IMR-90 (cell line): ENCODE measurements at regions not wholly inside any gene's neighbourhood (a gene's known extent, or its start where the extent isn't known, plus 50 kb on each side); places are given as distances from the start of the nearest gene placed in this dataset.

Source experiments
- ATAC-seq: fragments of 200-7000 bp; cut with Tn5 transposase; 2 replicates; pipeline ENCODE4 v1.9.1; 2020; ENCODE audit warnings: low read depth, mild to moderate bottlenecking, moderate library complexity
- BruUV-seq: library from RNA; stranded (reverse); fragments of 400-500 nt; replicated peaks from 2 replicates; lab custom pipeline; 2021; lab: Mats Ljungman, UMichigan
- CTCF ChIA-PET: fragments of 300-600 bp; formaldehyde crosslinking; extraction: SDS; loops from one replicate; lab custom pipeline; 2021; ENCODE audit warnings: antibody characterized with exemption; lab: Yijun Ruan, JAX
- POLR2A ChIA-PET: fragments of 300-600 bp; sonication (Branson Sonifier 250); formaldehyde crosslinking; loops from one replicate; lab custom pipeline; 2022; ENCODE audit warnings: antibody characterized with exemption; ENCODE audit not compliant: unreplicated experiment; lab: Charles Lee
- DNase-seq: peaks from one replicate; pipeline ENCODE4 v3.0.0; 2013
- H2AFZ ChIP-seq: replicated peaks from 2 replicates; pipeline ENCODE3; 2013; ENCODE audit warnings: low read length, mild to moderate bottlenecking; ENCODE audit not compliant: poor library complexity
- H2AK5ac ChIP-seq: 2 replicates; pipeline ENCODE4 v1.6.1; 2013; ENCODE audit warnings: low read depth, low read length, inconsistent platforms
- H2AK9ac ChIP-seq: replicated peaks from 2 replicates; pipeline ENCODE3; 2013; ENCODE audit warnings: mild to moderate bottlenecking, low read depth, low read length, moderate library complexity; ENCODE audit not compliant: poor library complexity
- H2BK120ac ChIP-seq: 2 replicates; pipeline ENCODE4 v1.6.1; 2013; ENCODE audit warnings: low read depth, low read length, inconsistent platforms
- H2BK15ac ChIP-seq: 3 replicates; pipeline ENCODE4 v1.6.1; 2013; ENCODE audit warnings: low read depth, low read length, inconsistent platforms
- H2BK20ac ChIP-seq: 2 replicates; pipeline ENCODE4 v1.6.1; 2013; ENCODE audit warnings: low read depth, mild to moderate bottlenecking, inconsistent platforms, low read length, moderate library complexity
- H2BK5ac ChIP-seq: 2 replicates; pipeline ENCODE4 v1.6.1; 2013; ENCODE audit warnings: mild to moderate bottlenecking, low read depth, low read length, inconsistent platforms; ENCODE audit not compliant: poor library complexity, severe bottlenecking
- H3K14ac ChIP-seq: replicated peaks from 2 replicates; pipeline ENCODE4 v1.6.1; 2013; ENCODE audit warnings: low read depth, low read length, inconsistent platforms
- H3K18ac ChIP-seq: 2 replicates; pipeline ENCODE4 v1.6.1; 2013; ENCODE audit warnings: low read depth, low read length, control low read depth
- H3K23ac ChIP-seq: 2 replicates; pipeline ENCODE4 v1.6.1; 2013; ENCODE audit warnings: low read depth, low read length, inconsistent platforms
- H3K27ac ChIP-seq: 2 replicates; pipeline ENCODE4 v1.5.1; 2013; ENCODE audit warnings: mild to moderate bottlenecking, control low read depth, low read length; ENCODE audit not compliant: insufficient read depth
- H3K27me3 ChIP-seq: 2 replicates; pipeline ENCODE4 v1.6.1; 2013; ENCODE audit warnings: low read length; ENCODE audit not compliant: control insufficient read depth, insufficient read depth
- H3K36me3 ChIP-seq: 2 replicates; pipeline ENCODE4 v1.6.1; 2013; ENCODE audit warnings: low read length, mixed read lengths; ENCODE audit not compliant: control insufficient read depth, insufficient read depth
- H3K4ac ChIP-seq: 2 replicates; pipeline ENCODE4 v1.6.1; 2013; ENCODE audit warnings: low read depth, low read length, inconsistent platforms
- H3K4me1 ChIP-seq: 2 replicates; pipeline ENCODE4 v1.6.1; 2013; ENCODE audit warnings: low read length, mixed read lengths; ENCODE audit not compliant: control insufficient read depth, insufficient read depth
- H3K4me2 ChIP-seq: 2 replicates; pipeline ENCODE4 v1.6.1; 2013; ENCODE audit warnings: low read depth, mild to moderate bottlenecking, control low read depth, low read length, moderate library complexity
- H3K4me3 ChIP-seq: 2 replicates; pipeline ENCODE4 v1.5.1; 2013; ENCODE audit warnings: low read depth, mild to moderate bottlenecking, control low read depth, low read length, moderate library complexity; ENCODE audit not compliant: insufficient read depth
- H3K56ac ChIP-seq: 2 replicates; pipeline ENCODE4 v1.6.1; 2013; ENCODE audit warnings: low read length, inconsistent platforms; ENCODE audit not compliant: insufficient read depth; ENCODE audit errors: extremely low read depth
- H3K79me1 ChIP-seq, 2 experiments: 2 replicates each; pipeline ENCODE4 v1.6.1; 2013; ENCODE audit warnings: low read length in 2 of 2, inconsistent platforms in 1 of 2, low read depth in 1 of 2
- H3K9ac ChIP-seq: 2 replicates; pipeline ENCODE4 v1.6.1; 2013; ENCODE audit warnings: low read depth, low read length, control low read depth
- H3K9me1 ChIP-seq: 2 replicates; pipeline ENCODE4 v1.6.1; 2013; ENCODE audit warnings: low read length, inconsistent platforms; ENCODE audit not compliant: insufficient read depth
- H3K9me3 ChIP-seq: 2 replicates; pipeline ENCODE4 v1.6.1; 2013; ENCODE audit warnings: low read length; ENCODE audit not compliant: control insufficient read depth, insufficient read depth
- H4K20me1 ChIP-seq: 2 replicates; pipeline ENCODE4 v1.6.1; 2013; ENCODE audit warnings: low read length, inconsistent platforms; ENCODE audit not compliant: insufficient read depth
- H4K5ac ChIP-seq: 2 replicates; pipeline ENCODE4 v1.6.1; 2013; ENCODE audit warnings: mild to moderate bottlenecking, low read depth, low read length, control low read depth
- H4K8ac ChIP-seq, 2 experiments: 2 replicates each; pipeline ENCODE4 v1.6.1; 2013; ENCODE audit warnings: low read depth in 2 of 2, low read length in 2 of 2, control low read depth in 1 of 2, inconsistent platforms in 1 of 2
- H4K91ac ChIP-seq: 2 replicates; pipeline ENCODE4 v1.6.1; 2013; ENCODE audit warnings: low read depth, low read length, inconsistent platforms; ENCODE audit not compliant: insufficient read depth
- BHLHE40 ChIP-seq: fragments of 150-350 bp; IDR thresholded peaks from 2 replicates; pipeline ENCODE4 v1.6.1; 2016; ENCODE audit warnings: mild to moderate bottlenecking, low read depth, low read length
- CHD1 ChIP-seq: IDR thresholded peaks from 2 replicates; pipeline ENCODE4 v1.6.1; 2012; ENCODE audit warnings: low read depth, low read length, improper control_type of control experiment
- MAZ ChIP-seq: IDR thresholded peaks from 2 replicates; pipeline ENCODE4 v1.6.1; 2012; ENCODE audit warnings: low read depth, mild to moderate bottlenecking, low read length, improper control_type of control experiment, moderate library complexity, borderline replicate concordance
- MXI1 ChIP-seq: IDR thresholded peaks from 2 replicates; pipeline ENCODE4 v1.6.1; 2012; ENCODE audit warnings: low read depth, mild to moderate bottlenecking, low read length, moderate library complexity, borderline replicate concordance
- NFE2L2 ChIP-seq: fragments of 150-350 bp; IDR thresholded peaks from 2 replicates; pipeline ENCODE4 v1.6.1; 2016; ENCODE audit warnings: low read depth, mild to moderate bottlenecking, low read length
- WGBS, 2 experiments: methylation state at CpG; one replicate each; pipeline versions ENCODE4 v1.1.5 to v1.1.7; 2013; ENCODE audit warnings: missing lambda C conversion rate in 2 of 2; ENCODE audit not compliant: insufficient read length in 1 of 2; ENCODE audit errors: extremely low coverage in 2 of 2; 5-methylcytosine and 5-hydroxymethylcytosine counted together
- dilution Hi-C: fragments of 300-500 bp; cut with HindIII; formaldehyde crosslinking; loops from one replicate; pipeline ENCODE4 v1.14.3; 2018; ENCODE audit warnings: low sequenced_read_pairs; ENCODE audit not compliant: unreplicated experiment
- in situ Hi-C: fragments of 300-500 bp; cut with MboI; formaldehyde crosslinking; loops from 3 replicates; pipeline ENCODE4 v1.14.3; 2019; ENCODE audit warnings: low sequenced_read_pairs, inconsistent platforms, mixed read lengths
- intact Hi-C: fragments of 100-400 bp; cut with micrococcal nuclease; formaldehyde crosslinking; loops from 2 replicates; pipeline ENCODE4 v1.10.0; 2022
- TF ChIP-seq, protein P1 (sequence below): fragments of 150-350 bp; IDR thresholded peaks from 2 replicates; pipeline ENCODE4 v1.6.1; 2017; ENCODE audit warnings: mild to moderate bottlenecking, antibody characterized with exemption, low read length, low read depth
- TF ChIP-seq, protein P2 (sequence below): conservative IDR thresholded peaks from 2 replicates; pipeline ENCODE4 v1.5.1; 2012; ENCODE audit warnings: mild to moderate bottlenecking, low read depth, low read length, improper control_type of control experiment

DNA sequence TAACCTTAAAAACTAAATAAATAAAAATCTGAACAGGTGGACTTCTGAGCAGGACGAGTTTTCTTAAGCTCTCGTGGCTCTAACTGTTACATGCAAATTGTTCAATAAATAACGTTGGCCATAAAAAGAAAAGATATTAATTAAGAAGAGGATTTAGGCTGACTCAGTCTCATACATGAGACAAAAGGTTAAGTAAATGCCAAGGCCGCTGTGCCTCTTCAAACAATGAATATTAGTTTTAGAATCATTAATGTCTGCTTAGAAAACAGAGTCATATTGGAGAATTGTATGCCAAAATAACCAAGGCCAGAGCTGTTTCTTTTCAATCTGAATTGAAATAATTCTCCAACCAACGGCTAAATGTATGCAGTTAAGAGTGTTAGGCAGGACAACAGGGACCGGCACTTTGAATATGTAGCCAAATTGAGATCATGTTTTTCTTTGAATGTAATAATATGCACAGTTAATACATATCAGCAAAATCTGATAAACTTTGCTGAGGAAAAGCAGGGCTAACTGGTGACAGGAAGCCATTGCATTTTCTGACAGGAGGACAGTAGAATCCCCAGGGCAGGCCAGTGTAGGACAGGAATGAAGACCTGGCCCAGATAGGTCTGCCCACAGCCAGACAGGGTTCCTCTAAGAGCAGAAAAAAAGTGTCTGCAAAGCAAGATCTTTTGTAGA is 1041.4 kb upstream of the FANCL start:
- DNase-seq (no peak), ATAC-seq (no peak)
- CTCF ChIA-PET = interaction anchor here (0.6 kb wide), 1 partner anchor 563 kb away, joined by 4 read pairs; no protein-coding TSS in a partner anchor
- Histone ChIP-seq H3K9me1 (no peaks in the 10 kb centered on the region), H3K27me3 (no peaks in the 10 kb centered on the region), H4K5ac (no peak overlapping the region), H3K79me1 (no peaks in the 10 kb centered on the region), H2BK20ac (no peak overlapping the region), H2AK5ac (no peak overlapping the region), H3K14ac (no peak overlapping the region), H2BK15ac (no peak overlapping the region), H3K4me2 (no peak overlapping the region), H3K18ac (no peak overlapping the region), H2AK9ac (no peak overlapping the region), H4K20me1 (no peaks in the 10 kb centered on the region), H4K91ac (no peak overlapping the region), H2BK120ac (no peak overlapping the region), H2BK5ac (no peak overlapping the region), H3K36me3 (no peaks in the 10 kb centered on the region), H3K27ac (no peak overlapping the region), H3K56ac (no peak overlapping the region), H3K4ac (no peak overlapping the region), H4K8ac (no peak overlapping the region), H3K4me1 (no peaks in the 10 kb centered on the region), H3K9me3 (no peaks in the 10 kb centered on the region), H3K9ac (no peak overlapping the region), H2AFZ (no peak overlapping the region), H3K23ac (no peak overlapping the region), H3K4me3 (no peak overlapping the region)
- BruUV-seq = no TSS peak
- TF ChIP-seq, protein P1, sequence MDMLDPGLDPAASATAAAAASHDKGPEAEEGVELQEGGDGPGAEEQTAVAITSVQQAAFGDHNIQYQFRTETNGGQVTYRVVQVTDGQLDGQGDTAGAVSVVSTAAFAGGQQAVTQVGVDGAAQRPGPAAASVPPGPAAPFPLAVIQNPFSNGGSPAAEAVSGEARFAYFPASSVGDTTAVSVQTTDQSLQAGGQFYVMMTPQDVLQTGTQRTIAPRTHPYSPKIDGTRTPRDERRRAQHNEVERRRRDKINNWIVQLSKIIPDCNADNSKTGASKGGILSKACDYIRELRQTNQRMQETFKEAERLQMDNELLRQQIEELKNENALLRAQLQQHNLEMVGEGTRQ = no peak
- TF ChIP-seq, protein P2, sequence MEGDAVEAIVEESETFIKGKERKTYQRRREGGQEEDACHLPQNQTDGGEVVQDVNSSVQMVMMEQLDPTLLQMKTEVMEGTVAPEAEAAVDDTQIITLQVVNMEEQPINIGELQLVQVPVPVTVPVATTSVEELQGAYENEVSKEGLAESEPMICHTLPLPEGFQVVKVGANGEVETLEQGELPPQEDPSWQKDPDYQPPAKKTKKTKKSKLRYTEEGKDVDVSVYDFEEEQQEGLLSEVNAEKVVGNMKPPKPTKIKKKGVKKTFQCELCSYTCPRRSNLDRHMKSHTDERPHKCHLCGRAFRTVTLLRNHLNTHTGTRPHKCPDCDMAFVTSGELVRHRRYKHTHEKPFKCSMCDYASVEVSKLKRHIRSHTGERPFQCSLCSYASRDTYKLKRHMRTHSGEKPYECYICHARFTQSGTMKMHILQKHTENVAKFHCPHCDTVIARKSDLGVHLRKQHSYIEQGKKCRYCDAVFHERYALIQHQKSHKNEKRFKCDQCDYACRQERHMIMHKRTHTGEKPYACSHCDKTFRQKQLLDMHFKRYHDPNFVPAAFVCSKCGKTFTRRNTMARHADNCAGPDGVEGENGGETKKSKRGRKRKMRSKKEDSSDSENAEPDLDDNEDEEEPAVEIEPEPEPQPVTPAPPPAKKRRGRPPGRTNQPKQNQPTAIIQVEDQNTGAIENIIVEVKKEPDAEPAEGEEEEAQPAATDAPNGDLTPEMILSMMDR = no peak
- TF ChIP-seq CHD1 (no peak), BHLHE40 (no peak), MXI1 (no peak), NFE2L2 (no peak), MAZ (no peak)
- dilution Hi-C loops = no loop called here
- intact Hi-C loops = no loop called here
- WGBS, 2 experiments = no CpG with 5 or more reads among the region's 6 CpGs
- POLR2A ChIA-PET = no interaction called here
- in situ Hi-C loops = no loop called here
